ENCODE measurements at regions not wholly inside any gene's neighbourhood (a gene's known extent, or its start where the extent isn't known, plus 50 kb on each side); places are given as distances from the start of the nearest gene placed in this dataset.

DNA sequence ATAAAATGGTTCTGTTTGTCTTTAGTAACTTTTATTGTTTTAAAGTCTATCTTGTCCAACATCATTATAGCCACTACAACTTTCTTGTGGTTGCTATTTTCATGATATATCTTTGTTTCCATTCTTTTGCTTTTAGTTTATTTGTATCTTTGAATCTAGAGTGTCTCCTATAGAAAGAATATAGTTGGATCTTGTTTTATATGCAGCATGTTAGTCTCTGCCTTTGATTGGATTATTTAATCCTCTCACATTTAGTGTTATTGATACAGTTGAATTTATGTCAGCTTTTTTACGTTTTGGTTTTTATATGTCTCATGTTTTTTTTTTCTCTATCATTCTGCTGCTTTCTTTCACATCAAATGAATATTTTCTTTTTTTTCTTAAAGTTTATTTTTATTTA lies 98.1 kb downstream of the VSIG4 start:
- ChIA-PET CTCF (no interaction called here), POLR2A (no interaction called here)
- Histone ChIP-seq H3K9me3 (no peaks in the 10 kb centered on the region), H3K27me3 (replicated peaks; ENCODE audit: control insufficient read depth, insufficient read depth, low read length) (no peaks in the 10 kb centered on the region), H3K4me3 (ENCODE audit: low read depth, low read length) (no peak overlapping the region), H3K36me3 (ENCODE audit: control insufficient read depth, insufficient read depth, low read length) (no peaks in the 10 kb centered on the region), H3K4me1 (no peaks in the 10 kb centered on the region)
- no peaks in the 10 kb centered on the region for H3K36me3 Mint-ChIP-seq (ENCODE audit: insufficient read depth, unreplicated experiment)
- H3K9me3 Mint-ChIP-seq (ENCODE audit: unreplicated experiment) = no peaks in the 10 kb centered on the region
- DNase-seq = no peak
- BruUV-seq (replicated peaks) = no TSS peak
- no peak overlapping the region for H3K4me3 Mint-ChIP-seq (ENCODE audit: unreplicated experiment)
- intact Hi-C loops (cut with micrococcal nuclease; ENCODE audit: unreplicated experiment) = no loop called here
- H3K4me1 Mint-ChIP-seq (ENCODE audit: low read depth, unreplicated experiment) = no peaks in the 10 kb centered on the region
- no peak overlapping the region for H3K27ac Mint-ChIP-seq (ENCODE audit: unreplicated experiment)
- TF ChIP-seq CTCF (IDR thresholded peaks at IDR 0.05; ENCODE audit: insufficient read depth in 1 of 2, low read depth in 1 of 2, low read length in 1 of 2, severe bottlenecking in 1 of 2, unreplicated experiment in 1 of 2) = no peak
- H3K27me3 Mint-ChIP-seq (ENCODE audit: insufficient read depth, unreplicated experiment) = no peaks in the 10 kb centered on the region

DNA sequence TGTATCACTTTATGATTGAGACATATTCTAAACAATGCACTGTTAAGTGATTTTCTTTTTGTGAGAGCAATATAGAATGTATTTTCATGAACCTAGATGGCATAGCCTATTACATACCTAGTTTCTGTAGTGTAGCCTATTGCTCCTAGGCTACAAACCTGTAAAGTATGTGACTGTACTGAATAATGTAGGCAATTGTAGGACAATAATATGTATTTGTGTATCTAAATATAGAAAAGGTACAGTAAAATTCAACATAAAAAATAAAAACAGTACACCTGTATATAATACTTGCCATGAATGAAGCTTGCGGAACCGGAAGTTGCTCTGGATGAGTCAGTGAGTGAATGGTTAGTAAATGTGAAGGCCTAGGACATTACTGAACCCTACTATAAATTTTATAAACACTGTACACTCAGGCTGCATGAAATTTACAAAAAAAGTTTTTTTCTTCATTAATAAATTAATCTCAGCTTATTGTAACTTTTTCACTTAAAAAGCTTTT lies 106.7 kb downstream of the VSIG4 start:
- no peak for DNase-seq
- Mint-ChIP-seq H3K4me3 (ENCODE audit: unreplicated experiment) (no peak overlapping the region), H3K27me3 (ENCODE audit: insufficient read depth, unreplicated experiment) (no peaks in the 10 kb centered on the region), H3K27ac (ENCODE audit: unreplicated experiment) (no peak overlapping the region), H3K9me3 (ENCODE audit: unreplicated experiment) (peaks cover 22% of the 10 kb centered on the region), H3K36me3 (ENCODE audit: insufficient read depth, unreplicated experiment) (no peaks in the 10 kb centered on the region), H3K4me1 (ENCODE audit: low read depth, unreplicated experiment) (no peaks in the 10 kb centered on the region)
- intact Hi-C loops (cut with micrococcal nuclease; ENCODE audit: unreplicated experiment) = no loop called here
- no peak for TF ChIP-seq CTCF (IDR thresholded peaks at IDR 0.05; ENCODE audit: insufficient read depth in 1 of 2, low read depth in 1 of 2, low read length in 1 of 2, severe bottlenecking in 1 of 2, unreplicated experiment in 1 of 2)
- no TSS peak for BruUV-seq (replicated peaks)
- ChIA-PET POLR2A (no interaction called here), CTCF (no interaction called here)
- H3K27me3 ChIP-seq (replicated peaks; ENCODE audit: control insufficient read depth, insufficient read depth, low read length) = no peaks in the 10 kb centered on the region
- H3K36me3 ChIP-seq (ENCODE audit: control insufficient read depth, insufficient read depth, low read length) = no peaks in the 10 kb centered on the region
- no peak overlapping the region for H3K4me3 ChIP-seq (ENCODE audit: low read depth, low read length)
- no peaks in the 10 kb centered on the region for H3K4me1 ChIP-seq
- no peaks in the 10 kb centered on the region for H3K9me3 ChIP-seq

DNA sequence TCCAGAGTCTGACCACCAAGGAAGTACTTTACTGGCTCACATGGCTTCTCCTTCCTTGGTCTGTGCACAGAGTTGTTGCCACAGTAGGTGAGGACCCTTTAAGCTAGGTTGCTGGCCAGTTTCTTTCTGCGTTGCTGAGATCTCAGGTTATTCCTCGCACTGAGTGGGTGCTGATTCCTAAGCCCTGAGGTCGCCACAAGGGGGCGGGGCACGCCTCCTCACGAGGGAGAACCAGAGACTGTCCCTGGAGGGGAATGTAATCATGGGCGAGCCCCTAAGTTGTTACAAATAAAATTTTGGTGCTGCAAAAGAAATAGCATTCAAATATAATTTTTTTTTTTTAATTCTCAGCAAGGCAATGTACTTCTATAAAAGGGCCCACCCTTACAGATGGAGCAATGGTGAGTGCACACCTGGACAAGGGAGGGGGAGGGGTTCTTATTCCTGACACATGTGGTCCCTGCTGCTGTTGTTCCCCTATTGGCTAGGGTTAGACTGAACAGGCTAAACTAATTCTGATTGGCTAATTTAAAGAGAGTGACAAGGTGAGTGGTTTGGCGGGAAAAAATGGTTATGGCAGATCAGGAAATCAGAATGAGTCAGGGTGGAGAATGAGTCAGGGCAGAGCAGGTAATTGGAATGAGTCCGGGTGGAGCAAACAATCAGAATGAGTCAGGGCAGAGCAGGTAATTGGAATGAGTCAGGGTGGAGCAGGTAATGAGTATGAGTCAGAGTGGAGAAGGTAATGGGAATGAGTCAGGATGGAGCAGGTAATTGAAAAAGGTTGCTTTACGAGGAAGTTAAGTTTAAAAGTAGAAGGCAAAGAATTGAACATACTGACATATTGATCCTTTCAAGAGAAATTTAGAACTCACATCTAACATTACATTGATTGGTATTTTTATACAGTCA lies 107.5 kb downstream of the VSIG4 start:
- Mint-ChIP-seq H3K27ac (ENCODE audit: unreplicated experiment) (no peak overlapping the region), H3K4me1 (ENCODE audit: low read depth, unreplicated experiment) (no peaks in the 10 kb centered on the region), H3K36me3 (ENCODE audit: insufficient read depth, unreplicated experiment) (no peaks in the 10 kb centered on the region), H3K4me3 (ENCODE audit: unreplicated experiment) (no peak overlapping the region), H3K27me3 (ENCODE audit: insufficient read depth, unreplicated experiment) (no peaks in the 10 kb centered on the region), H3K9me3 (ENCODE audit: unreplicated experiment) (peaks cover 22% of the 10 kb centered on the region)
- H3K4me1 ChIP-seq = no peaks in the 10 kb centered on the region
- CTCF ChIA-PET = no interaction called here
- BruUV-seq (replicated peaks) = no TSS peak
- DNase-seq = no peak
- POLR2A ChIA-PET = no interaction called here
- no peaks in the 10 kb centered on the region for H3K9me3 ChIP-seq
- intact Hi-C loops (cut with micrococcal nuclease; ENCODE audit: unreplicated experiment) = no loop called here
- no peaks in the 10 kb centered on the region for H3K27me3 ChIP-seq (replicated peaks; ENCODE audit: control insufficient read depth, insufficient read depth, low read length)
- TF ChIP-seq CTCF (IDR thresholded peaks at IDR 0.05; ENCODE audit: insufficient read depth in 1 of 2, low read depth in 1 of 2, low read length in 1 of 2, severe bottlenecking in 1 of 2, unreplicated experiment in 1 of 2) = no peak
- no peaks in the 10 kb centered on the region for H3K36me3 ChIP-seq (ENCODE audit: control insufficient read depth, insufficient read depth, low read length)
- H3K4me3 ChIP-seq (ENCODE audit: low read depth, low read length) = no peak overlapping the region
